ENCODE measurements at regions not wholly inside any gene's neighbourhood (a gene's known extent, or its start where the extent isn't known, plus 50 kb on each side); places are given as distances from the start of the nearest gene placed in this dataset.
"Not testable (repeated sequence)": the region's sequence is repeated elsewhere in the genome, so short reads cannot be mapped to it uniquely, and the experiment has no call there.

DNA sequence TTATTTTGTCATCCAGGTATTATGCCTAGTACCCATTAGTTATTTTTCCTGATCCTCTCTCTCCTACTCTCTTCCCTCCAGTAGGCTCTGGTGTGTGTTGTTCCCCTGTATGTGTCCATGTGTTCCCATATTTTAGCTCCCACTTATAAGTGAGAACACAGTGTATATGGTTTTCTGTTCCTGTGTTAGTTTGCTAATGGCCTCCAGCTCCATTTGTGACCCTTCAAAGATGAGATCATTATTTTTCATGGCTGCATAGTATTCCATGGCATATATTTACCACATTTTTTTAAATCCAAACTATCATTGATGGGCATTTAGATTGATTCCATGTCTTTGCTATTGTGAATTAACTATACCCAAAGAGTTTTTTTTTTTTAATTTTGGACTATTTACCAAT, 1675.7 kb upstream of the B3GALT2 start:
- no peak overlapping the region for H3K4me3 ChIP-seq (ENCODE audit: low read length)
- DNase-seq (ENCODE audit: low read depth), result no peak
- no peak for TF ChIP-seq CTCF (conservative IDR thresholded peaks at IDR 0.05; ENCODE audit: low read length)

DNA sequence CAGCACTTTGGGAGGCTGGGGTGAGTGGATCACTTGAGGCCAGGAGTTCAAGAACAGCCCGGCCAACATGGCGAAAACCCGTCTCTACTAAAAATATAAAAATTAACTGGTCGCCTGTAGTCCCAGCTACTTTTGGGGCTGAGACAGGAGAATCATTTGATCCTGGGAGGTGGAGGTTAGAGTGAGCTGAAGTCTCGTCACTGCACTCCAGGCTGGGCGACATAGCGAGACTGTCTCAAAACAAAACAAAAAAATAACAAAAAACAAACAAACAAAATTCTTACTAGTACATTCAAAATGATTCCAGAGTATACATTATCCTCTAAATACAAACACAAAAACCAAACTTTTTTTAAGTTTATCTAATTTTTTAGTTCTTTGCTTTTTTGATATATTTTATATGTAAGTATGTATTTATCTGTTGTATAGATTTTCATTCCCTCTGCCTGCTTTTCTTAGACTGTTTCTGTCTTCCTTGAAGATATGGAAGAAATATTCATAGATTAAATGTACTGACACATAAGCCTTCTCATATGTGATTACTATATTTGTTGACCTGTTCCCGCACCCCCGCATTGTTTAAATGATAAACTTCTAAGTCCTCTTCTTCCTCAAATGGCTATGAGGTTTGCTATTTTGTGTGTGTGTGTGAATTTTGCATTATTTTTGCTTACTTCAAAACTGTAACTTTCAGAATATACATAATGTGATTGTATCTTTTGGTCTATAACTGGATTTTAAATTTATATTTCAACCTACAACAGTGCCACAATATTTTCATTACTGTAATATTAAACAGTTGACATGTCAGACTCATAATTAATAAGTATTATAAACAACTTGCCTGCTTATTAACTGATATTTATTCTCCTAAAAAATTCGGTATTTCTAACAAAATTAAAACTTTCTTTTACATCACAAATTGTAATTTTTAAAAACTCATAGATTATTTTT, 1674.1 kb upstream of the B3GALT2 start:
- H3K4me3 ChIP-seq (ENCODE audit: low read length), result no peak overlapping the region
- TF ChIP-seq CTCF (conservative IDR thresholded peaks at IDR 0.05; ENCODE audit: low read length), result no peak

GRCh38 chr1:194859481-194860154, 1673.2 kb upstream of the B3GALT2 start:
- not testable (repeated sequence) for H3K4me3 ChIP-seq (ENCODE audit: low read length); DNase-seq (ENCODE audit: low read depth)

More for the DNA sequence above, 1674.1 kb upstream of the B3GALT2 start:
- DNase-seq (ENCODE audit: low read depth), result no peak

GRCh38 chr1:194858811-194859480, 1672.5 kb upstream of the B3GALT2 start:
- not testable (repeated sequence) for DNase-seq (ENCODE audit: low read depth); H3K4me3 ChIP-seq (ENCODE audit: low read length)

GRCh38 chr1:194857413-194857812, 1671.0 kb upstream of the B3GALT2 start:
- H3K4me3 ChIP-seq (ENCODE audit: low read length), result no peak overlapping the region
- TF ChIP-seq CTCF (conservative IDR thresholded peaks at IDR 0.05; ENCODE audit: low read length), result no peak
- DNase-seq (ENCODE audit: low read depth), result no peak

GRCh38 chr1:194848846-194849245, 1662.4 kb upstream of the B3GALT2 start:
- TF ChIP-seq CTCF (conservative IDR thresholded peaks at IDR 0.05; ENCODE audit: low read length), result no peak
- DNase-seq (ENCODE audit: low read depth), result no peak
- no peak overlapping the region for H3K4me3 ChIP-seq (ENCODE audit: low read length)

- H3K4me3 ChIP-seq (ENCODE audit: low read length), result no peak overlapping the region
- no peak for TF ChIP-seq CTCF (conservative IDR thresholded peaks at IDR 0.05; ENCODE audit: low read length)
- DNase-seq (ENCODE audit: low read depth), result no peak
These were observed 1660.1 kb upstream of the B3GALT2 start for GRCh38 chr1:194846488-194846887.
